Dedifferentiated amniotic fluid mesenchymal stem cell (primary cell): ENCODE measurements at regions not wholly inside any gene's neighbourhood (a gene's known extent, or its start where the extent isn't known, plus 50 kb on each side); places are given as distances from the start of the nearest gene placed in this dataset.

Experiments
- DNase-seq: peaks from one replicate; pipeline ENCODE4 v3.0.0-alpha.2; 2016; ENCODE audit errors: extremely low spot score

GRCh38 chr11:15485432-15485831 is 370.7 kb downstream of the INSC start:
- DNase-seq = no peak

GRCh38 chr11:15489281-15489680 is 374.6 kb downstream of the INSC start:
- no peak for DNase-seq

- no peak for DNase-seq
Measured at GRCh38 chr11:15490535-15490934, 375.8 kb downstream of the INSC start.

- no peak for DNase-seq
Measured at GRCh38 chr11:15493066-15493465, 378.3 kb downstream of the INSC start.

- no peak for DNase-seq
Measured at GRCh38 chr11:15493921-15494620, 379.3 kb downstream of the INSC start.

GRCh38 chr11:15494740-15495139 is 380.0 kb downstream of the INSC start:
- DNase-seq = no peak

- no peak for DNase-seq
Measured at GRCh38 chr11:15495462-15495861, 380.7 kb downstream of the INSC start.

- no peak for DNase-seq
Measured at GRCh38 chr11:15497366-15497765, 382.6 kb downstream of the INSC start.

- no peak for DNase-seq
Measured at GRCh38 chr11:15499674-15500073, 385.0 kb downstream of the INSC start.

- DNase-seq = no peak
Measured at GRCh38 chr11:15500643-15501042, 385.9 kb downstream of the INSC start.

- DNase-seq = no peak
Measured at GRCh38 chr11:15501566-15501965, 386.8 kb downstream of the INSC start.

GRCh38 chr11:15505155-15505554 is 390.4 kb downstream of the INSC start:
- no peak for DNase-seq

GRCh38 chr11:15507592-15507991 is 392.9 kb downstream of the INSC start:
- no peak for DNase-seq

- no peak for DNase-seq
Measured at GRCh38 chr11:15509082-15509481, 394.4 kb downstream of the INSC start.

GRCh38 chr11:15519124-15519791 is 404.5 kb downstream of the INSC start:
- no peak for DNase-seq

GRCh38 chr11:15519911-15520310 is 405.2 kb downstream of the INSC start:
- DNase-seq = no peak

- no peak for DNase-seq
Measured at GRCh38 chr11:15523543-15523942, 408.8 kb downstream of the INSC start.

- DNase-seq = no peak
Measured at GRCh38 chr11:15525582-15525981, 410.9 kb downstream of the INSC start.

- DNase-seq = no peak
Measured at GRCh38 chr11:15526032-15526431, 411.3 kb downstream of the INSC start.

- DNase-seq = no peak
Measured at GRCh38 chr11:15526859-15527450, 412.2 kb downstream of the INSC start.

GRCh38 chr11:15532432-15532831 is 417.7 kb downstream of the INSC start:
- DNase-seq = no peak

- no peak for DNase-seq
Measured at GRCh38 chr11:15534266-15534665, 419.5 kb downstream of the INSC start.

- DNase-seq = no peak
Measured at GRCh38 chr11:15535414-15535813, 420.7 kb downstream of the INSC start.
